GM12872 (cell line): ENCODE measurements at regions not wholly inside any gene's neighbourhood (a gene's known extent, or its start where the extent isn't known, plus 50 kb on each side); places are given as distances from the start of the nearest gene placed in this dataset.

Source experiments
- TF ChIP-seq, protein P1 (sequence below): IDR thresholded peaks from 3 replicates; pipeline ENCODE4 v1.5.1; 2011; ENCODE audit warnings: low read depth, mild to moderate bottlenecking, low read length, moderate library complexity; ENCODE audit not compliant: insufficient read depth

DNA sequence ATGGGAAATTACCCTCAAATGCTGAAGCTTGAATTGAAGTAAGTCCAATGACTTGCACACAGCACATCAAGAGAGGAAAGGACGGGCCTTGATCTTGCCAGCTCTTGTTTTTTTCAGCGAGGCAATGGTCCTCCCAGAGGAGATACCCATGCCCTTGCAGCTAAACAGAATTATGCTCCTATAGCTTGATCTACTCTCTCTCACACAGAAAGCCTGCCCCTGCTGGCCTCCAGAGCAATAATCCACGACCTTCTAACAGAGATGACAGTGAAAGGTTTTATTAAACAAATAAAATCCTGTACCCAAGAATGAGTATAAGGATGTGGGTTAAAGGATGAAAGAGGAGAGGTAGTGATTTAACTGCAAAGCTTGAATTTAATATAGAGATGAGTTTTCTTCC, 268.0 kb downstream of the ADRA2A start:
- TF ChIP-seq, protein P1, sequence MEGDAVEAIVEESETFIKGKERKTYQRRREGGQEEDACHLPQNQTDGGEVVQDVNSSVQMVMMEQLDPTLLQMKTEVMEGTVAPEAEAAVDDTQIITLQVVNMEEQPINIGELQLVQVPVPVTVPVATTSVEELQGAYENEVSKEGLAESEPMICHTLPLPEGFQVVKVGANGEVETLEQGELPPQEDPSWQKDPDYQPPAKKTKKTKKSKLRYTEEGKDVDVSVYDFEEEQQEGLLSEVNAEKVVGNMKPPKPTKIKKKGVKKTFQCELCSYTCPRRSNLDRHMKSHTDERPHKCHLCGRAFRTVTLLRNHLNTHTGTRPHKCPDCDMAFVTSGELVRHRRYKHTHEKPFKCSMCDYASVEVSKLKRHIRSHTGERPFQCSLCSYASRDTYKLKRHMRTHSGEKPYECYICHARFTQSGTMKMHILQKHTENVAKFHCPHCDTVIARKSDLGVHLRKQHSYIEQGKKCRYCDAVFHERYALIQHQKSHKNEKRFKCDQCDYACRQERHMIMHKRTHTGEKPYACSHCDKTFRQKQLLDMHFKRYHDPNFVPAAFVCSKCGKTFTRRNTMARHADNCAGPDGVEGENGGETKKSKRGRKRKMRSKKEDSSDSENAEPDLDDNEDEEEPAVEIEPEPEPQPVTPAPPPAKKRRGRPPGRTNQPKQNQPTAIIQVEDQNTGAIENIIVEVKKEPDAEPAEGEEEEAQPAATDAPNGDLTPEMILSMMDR, result peak; percentile 32; the same call in 2 of the 3 replicates

DNA sequence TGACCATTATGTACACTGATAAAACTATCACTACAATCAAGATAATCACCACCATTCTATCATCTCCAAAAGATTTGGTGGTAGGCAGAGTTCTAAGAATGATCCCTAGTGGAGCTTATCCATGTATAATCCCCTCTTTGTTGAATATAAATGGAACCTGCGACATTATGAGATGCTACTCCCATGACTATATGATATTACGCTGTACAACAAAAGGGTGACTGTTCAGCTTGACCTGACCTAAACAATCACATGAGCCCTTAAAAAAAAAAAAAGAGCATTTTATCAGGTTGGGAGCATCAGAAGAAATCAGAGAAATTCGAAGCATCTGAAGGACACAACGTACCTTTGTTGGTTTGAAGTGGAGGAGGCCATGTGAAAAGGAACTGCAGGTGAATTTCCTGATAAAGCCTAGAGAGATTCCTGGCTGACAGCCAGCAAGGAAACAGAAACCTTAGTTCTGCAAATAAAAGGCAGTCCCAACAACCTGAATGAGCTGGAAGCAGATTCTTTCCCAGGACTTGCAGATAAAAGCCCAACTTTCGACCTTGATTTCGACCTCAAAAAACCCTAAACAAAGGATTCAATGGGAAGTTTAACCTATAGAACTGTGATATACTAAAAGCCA, 270.7 kb downstream of the ADRA2A start:
- TF ChIP-seq, protein P1, result no peak

GRCh38 chr10:111348076-111348475, 271.2 kb downstream of the ADRA2A start:
- TF ChIP-seq, protein P1, result no peak

GRCh38 chr10:111354859-111355258, 278.0 kb downstream of the ADRA2A start:
- TF ChIP-seq, protein P1, result no peak

DNA sequence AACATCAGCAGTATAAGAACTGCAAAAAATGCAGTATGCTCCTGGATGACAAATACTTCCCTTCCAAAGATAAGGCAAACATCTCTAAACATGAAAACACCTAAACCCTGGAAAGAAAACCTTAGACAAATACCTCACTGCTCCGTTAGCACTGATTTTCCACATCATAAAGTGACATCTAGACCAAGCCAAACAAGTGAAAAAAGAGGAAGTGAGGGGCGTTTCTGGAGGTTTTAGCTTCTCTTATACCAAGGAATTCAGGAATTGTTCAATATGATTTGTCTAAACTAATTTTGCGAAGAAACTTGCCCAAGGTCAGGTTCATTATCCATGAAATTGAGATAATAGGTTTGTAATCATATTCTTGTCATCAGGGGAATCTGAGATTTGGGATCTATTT, 279.7 kb downstream of the ADRA2A start:
- TF ChIP-seq, protein P1, result no peak

DNA sequence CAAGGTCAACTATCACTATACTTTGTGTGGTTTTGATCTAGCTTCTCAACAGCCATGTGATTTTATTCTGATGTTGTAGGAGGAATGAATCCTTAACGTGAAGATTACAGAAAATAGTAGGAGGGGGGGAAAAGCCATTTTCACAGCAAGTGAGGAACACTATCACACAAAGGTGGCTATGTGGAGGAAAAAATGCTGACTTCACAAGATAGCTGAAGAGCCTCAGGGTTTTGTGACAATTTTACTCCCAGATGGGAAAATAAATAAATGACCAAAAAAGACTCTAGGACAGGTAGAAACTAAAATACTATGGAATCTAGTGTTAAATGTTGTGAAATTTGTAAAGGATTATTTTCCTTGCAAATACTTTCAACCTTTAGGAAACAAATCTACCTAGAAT, 281.0 kb downstream of the ADRA2A start:
- TF ChIP-seq, protein P1, result no peak

- TF ChIP-seq, protein P1, result peak; percentile 73
These were observed 283.6 kb downstream of the ADRA2A start for GRCh38 chr10:111360260-111360925.
